ENCODE measurements at regions not wholly inside any gene's neighbourhood (a gene's known extent, or its start where the extent isn't known, plus 50 kb on each side); places are given as distances from the start of the nearest gene placed in this dataset.

DNA sequence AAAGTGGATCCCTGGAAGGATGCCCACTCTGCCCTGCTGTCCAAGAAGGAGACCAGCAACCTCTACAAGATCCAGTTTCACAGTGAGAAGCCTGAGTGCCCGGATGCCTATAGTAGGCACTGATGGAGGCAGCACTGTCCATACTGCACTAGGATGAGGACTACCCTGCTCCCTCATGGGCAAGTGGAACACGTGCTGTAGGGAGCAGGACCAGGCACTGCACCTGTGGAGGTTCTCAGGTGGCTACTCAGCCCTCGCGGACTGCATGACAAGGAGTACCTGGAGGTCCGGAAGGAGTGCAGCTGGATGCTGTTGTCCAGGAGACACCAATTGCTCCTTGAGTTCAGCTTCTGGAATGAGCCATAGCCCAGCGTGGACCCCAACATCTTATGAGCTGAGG, 146.1 kb upstream of the NLRP1 start:
- H3K4me3 ChIP-seq, result no peak overlapping the region
- no peaks in the 10 kb centered on the region for H3K27me3 ChIP-seq
- no peaks in the 10 kb centered on the region for H4K20me1 ChIP-seq (ENCODE audit: low read depth)
- H3K36me3 Mint-ChIP-seq, result no peaks in the 10 kb centered on the region
- no peaks in the 10 kb centered on the region for H3K36me3 ChIP-seq
- peaks cover 20% of the 10 kb centered on the region for H3K9me3 Mint-ChIP-seq
- H3K79me2 ChIP-seq (ENCODE audit: low read depth), result no peaks in the 10 kb centered on the region
- H3F3A ChIP-seq (ENCODE audit: low read depth), result no peaks in the 10 kb centered on the region
- no peaks in the 10 kb centered on the region for H3K9me3 ChIP-seq (ENCODE audit: low read depth)
- H3K27ac Mint-ChIP-seq, result no peak overlapping the region
- H3K4me2 ChIP-seq, result no peak overlapping the region
- no peak overlapping the region for H2AFZ ChIP-seq (replicated peaks)
- H3K4me1 ChIP-seq, result no peaks in the 10 kb centered on the region
- H3K4me3 Mint-ChIP-seq, result no peak overlapping the region
- no peak for DNase-seq (ENCODE audit: low spot score)
- no peak overlapping the region for H3K9ac ChIP-seq
- peaks cover 6% of the 10 kb centered on the region for H3K27me3 Mint-ChIP-seq (ENCODE audit: insufficient read depth, low read depth)
- H3K4me1 Mint-ChIP-seq, result peaks cover 3% of the 10 kb centered on the region
- no peak for TF ChIP-seq EZH2 (IDR thresholded peaks at IDR 0.05)
- TF ChIP-seq, protein P1, sequence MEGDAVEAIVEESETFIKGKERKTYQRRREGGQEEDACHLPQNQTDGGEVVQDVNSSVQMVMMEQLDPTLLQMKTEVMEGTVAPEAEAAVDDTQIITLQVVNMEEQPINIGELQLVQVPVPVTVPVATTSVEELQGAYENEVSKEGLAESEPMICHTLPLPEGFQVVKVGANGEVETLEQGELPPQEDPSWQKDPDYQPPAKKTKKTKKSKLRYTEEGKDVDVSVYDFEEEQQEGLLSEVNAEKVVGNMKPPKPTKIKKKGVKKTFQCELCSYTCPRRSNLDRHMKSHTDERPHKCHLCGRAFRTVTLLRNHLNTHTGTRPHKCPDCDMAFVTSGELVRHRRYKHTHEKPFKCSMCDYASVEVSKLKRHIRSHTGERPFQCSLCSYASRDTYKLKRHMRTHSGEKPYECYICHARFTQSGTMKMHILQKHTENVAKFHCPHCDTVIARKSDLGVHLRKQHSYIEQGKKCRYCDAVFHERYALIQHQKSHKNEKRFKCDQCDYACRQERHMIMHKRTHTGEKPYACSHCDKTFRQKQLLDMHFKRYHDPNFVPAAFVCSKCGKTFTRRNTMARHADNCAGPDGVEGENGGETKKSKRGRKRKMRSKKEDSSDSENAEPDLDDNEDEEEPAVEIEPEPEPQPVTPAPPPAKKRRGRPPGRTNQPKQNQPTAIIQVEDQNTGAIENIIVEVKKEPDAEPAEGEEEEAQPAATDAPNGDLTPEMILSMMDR (IDR thresholded peaks at IDR 0.05), result no peak
- no peak overlapping the region for H3K27ac ChIP-seq

DNA sequence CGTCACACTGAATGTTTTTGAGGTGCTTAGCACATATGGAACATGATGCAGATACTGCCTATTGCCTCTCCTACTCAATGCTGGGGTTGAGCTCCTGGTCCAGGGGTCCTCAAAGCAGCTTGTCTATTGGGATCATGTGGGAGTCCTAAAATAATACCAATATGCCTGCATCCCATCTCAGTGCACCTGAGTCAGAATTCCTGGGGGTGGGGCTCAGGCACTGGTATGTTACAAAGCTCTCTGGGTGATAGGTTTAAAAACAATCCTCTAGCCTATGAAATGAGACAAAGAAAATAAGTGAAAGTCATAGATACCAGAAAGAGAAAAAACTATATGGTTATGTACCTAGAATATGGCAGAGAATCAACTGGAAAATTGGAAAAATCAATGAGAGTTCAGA, 156.6 kb upstream of the NLRP1 start:
- Histone ChIP-seq H3K9me3 (ENCODE audit: low read depth) (no peaks in the 10 kb centered on the region), H2AFZ (replicated peaks) (no peak overlapping the region), H3K4me1 (no peaks in the 10 kb centered on the region), H3K4me2 (no peak overlapping the region), H4K20me1 (ENCODE audit: low read depth) (no peaks in the 10 kb centered on the region), H3K9ac (no peak overlapping the region), H3F3A (ENCODE audit: low read depth) (no peaks in the 10 kb centered on the region), H3K27ac (no peak overlapping the region), H3K4me3 (no peak overlapping the region), H3K27me3 (no peaks in the 10 kb centered on the region), H3K36me3 (no peaks in the 10 kb centered on the region), H3K79me2 (ENCODE audit: low read depth) (no peaks in the 10 kb centered on the region)
- Mint-ChIP-seq H3K27ac (no peak overlapping the region), H3K4me1 (peaks cover 19% of the 10 kb centered on the region), H3K4me3 (no peak overlapping the region), H3K36me3 (no peaks in the 10 kb centered on the region), H3K9me3 (peaks cover 3% of the 10 kb centered on the region), H3K27me3 (ENCODE audit: insufficient read depth, low read depth) (peaks cover 8% of the 10 kb centered on the region)
- DNase-seq (ENCODE audit: low spot score), result no peak
- TF ChIP-seq, protein P1 (IDR thresholded peaks at IDR 0.05), result no peak
- TF ChIP-seq EZH2 (IDR thresholded peaks at IDR 0.05) (no peak), EZH2phosphoT487 (IDR thresholded peaks at IDR 0.05) (no peak)

DNA sequence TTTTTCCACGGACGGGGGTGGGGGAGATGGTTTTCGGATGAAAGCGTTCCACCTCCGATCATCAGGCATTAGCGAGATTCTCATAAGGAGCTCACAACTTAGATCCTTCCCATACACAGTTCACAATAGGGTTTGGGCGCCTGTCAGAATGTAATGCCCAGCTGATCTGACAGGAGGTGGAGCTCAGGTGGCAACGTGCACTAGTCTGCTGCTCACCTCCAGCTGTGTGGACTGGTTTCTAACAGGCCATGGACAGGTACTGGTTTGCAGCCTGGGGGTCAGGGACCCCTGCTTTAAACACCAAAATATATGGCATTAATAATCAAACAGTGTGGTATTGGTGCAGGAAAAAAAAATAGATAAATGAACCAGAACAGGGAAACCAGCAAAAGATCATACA, 157.5 kb upstream of the NLRP1 start:
- no peak for DNase-seq (ENCODE audit: low spot score)

More for the DNA sequence above, 157.5 kb upstream of the NLRP1 start:
- Histone ChIP-seq H3K27me3 (no peaks in the 10 kb centered on the region), H3K36me3 (no peaks in the 10 kb centered on the region), H2AFZ (replicated peaks) (no peak overlapping the region), H3K4me1 (no peaks in the 10 kb centered on the region), H3K9ac (no peak overlapping the region), H3K4me3 (no peak overlapping the region), H3K79me2 (ENCODE audit: low read depth) (no peaks in the 10 kb centered on the region), H3K27ac (no peak overlapping the region), H3K4me2 (no peak overlapping the region), H3F3A (ENCODE audit: low read depth) (no peaks in the 10 kb centered on the region), H3K9me3 (ENCODE audit: low read depth) (no peaks in the 10 kb centered on the region), H4K20me1 (ENCODE audit: low read depth) (no peaks in the 10 kb centered on the region)
- Mint-ChIP-seq H3K4me1 (peaks cover 22% of the 10 kb centered on the region), H3K27ac (no peak overlapping the region), H3K27me3 (ENCODE audit: insufficient read depth, low read depth) (peaks cover 8% of the 10 kb centered on the region), H3K4me3 (no peak overlapping the region), H3K36me3 (no peaks in the 10 kb centered on the region), H3K9me3 (peaks cover 3% of the 10 kb centered on the region)
- TF ChIP-seq, protein P1 (IDR thresholded peaks at IDR 0.05), result no peak
- TF ChIP-seq EZH2 (IDR thresholded peaks at IDR 0.05) (no peak), EZH2phosphoT487 (IDR thresholded peaks at IDR 0.05) (no peak)
